Neural cell (in vitro differentiated cells): ENCODE measurements at regions not wholly inside any gene's neighbourhood (a gene's known extent, or its start where the extent isn't known, plus 50 kb on each side); places are given as distances from the start of the nearest gene placed in this dataset.

ENCODE experiments used
- H2AFZ ChIP-seq: fragments of 200-600, 300-800 bp; sonication (generic), shearing (Covaris generic); 2 replicates; pipeline ENCODE4 v1.6.0; 2014; ENCODE audit warnings: low read depth, mild to moderate bottlenecking, antibody characterized with exemption, low read length, moderate library complexity
- H3F3A ChIP-seq: fragments of 200-600 bp; shearing (Covaris generic); 2 replicates; pipeline ENCODE4 v1.6.1; 2016; ENCODE audit warnings: mild to moderate bottlenecking, moderate library complexity, mixed read lengths, antibody characterized with exemption, low read length; ENCODE audit not compliant: insufficient read depth, poor library complexity, severe bottlenecking
- H3K27ac ChIP-seq: fragments of 200-600, 300-800 bp; sonication (generic), shearing (Covaris generic); 2 replicates; pipeline ENCODE4 v1.5.1; 2014; ENCODE audit warnings: mild to moderate bottlenecking, low read length, moderate library complexity
- H3K27me3 ChIP-seq: fragments of 300-800, 200-600 bp; sonication (generic), shearing (Covaris generic); 2 replicates; pipeline ENCODE4 v1.6.0; 2014; ENCODE audit warnings: mild to moderate bottlenecking, low read depth, low read length, moderate library complexity; ENCODE audit not compliant: insufficient read depth
- H3K36me3 ChIP-seq: fragments of 300-800, 200-600 bp; sonication (generic), shearing (Covaris generic); 2 replicates; pipeline ENCODE4 v1.5.1; 2014; ENCODE audit warnings: mild to moderate bottlenecking, antibody characterized with exemption, low read length, moderate library complexity; ENCODE audit not compliant: insufficient read depth
- H3K4me2 ChIP-seq: fragments of 300-800, 200-600 bp; sonication (generic), shearing (Covaris generic); 2 replicates; pipeline ENCODE4 v1.6.0; 2014; ENCODE audit warnings: mild to moderate bottlenecking, low read length
- H3K4me3 ChIP-seq: fragments of 300-800, 200-600 bp; sonication (generic), shearing (Covaris generic); 2 replicates; pipeline ENCODE4 v1.5.1; 2014; ENCODE audit warnings: mild to moderate bottlenecking, low read length, moderate library complexity
- H3K79me2 ChIP-seq: fragments of 200-600 bp; shearing (Covaris generic); replicated peaks from 2 replicates; pipeline ENCODE4 v1.6.0; 2014; ENCODE audit warnings: mild to moderate bottlenecking, low read length, moderate library complexity; ENCODE audit not compliant: insufficient read depth
- H3K9ac ChIP-seq: fragments of 300-800, 200-600 bp; sonication (generic), shearing (Covaris generic); 2 replicates; pipeline ENCODE4 v1.6.1; 2016; ENCODE audit warnings: mild to moderate bottlenecking, low read length, mixed read lengths
- H3K9me2 ChIP-seq: fragments of 200-600 bp; shearing (Covaris generic); 2 replicates; pipeline ENCODE4 v1.6.1; 2016; ENCODE audit warnings: mild to moderate bottlenecking, low read length, mixed read lengths; ENCODE audit not compliant: insufficient read depth
- H3K9me3 ChIP-seq: fragments of 200-600, 300-800 bp; sonication (generic), shearing (Covaris generic); 2 replicates; pipeline ENCODE4 v1.6.1; 2016; ENCODE audit warnings: mild to moderate bottlenecking, mixed run types, low read length, moderate library complexity, mixed read lengths
- H4K20me1 ChIP-seq: fragments of 200-600 bp; shearing (Covaris generic); 2 replicates; pipeline ENCODE4 v1.6.1; 2016; ENCODE audit warnings: mild to moderate bottlenecking, mixed run types; ENCODE audit not compliant: insufficient read depth
- EP300 ChIP-seq: fragments of 450-650 bp; conservative IDR thresholded peaks from 2 replicates; pipeline ENCODE4 v1.6.1; 2014; ENCODE audit warnings: antibody characterized with exemption, mild to moderate bottlenecking, moderate library complexity; ENCODE audit not compliant: poor library complexity, severe bottlenecking
- EZH2 ChIP-seq: fragments of 200-600, 300-800 bp; shearing (Covaris generic), sonication (generic); IDR thresholded peaks from 2 replicates; pipeline ENCODE4 v1.6.1; 2014; ENCODE audit warnings: antibody characterized with exemption, low read length, borderline replicate concordance, mild to moderate bottlenecking; ENCODE audit not compliant: insufficient read depth, poor library complexity, severe bottlenecking
- MXI1 ChIP-seq: fragments of 450-650 bp; conservative IDR thresholded peaks from 2 replicates; pipeline ENCODE4 v1.6.1; 2014; ENCODE audit warnings: antibody characterized with exemption, mild to moderate bottlenecking; ENCODE audit not compliant: poor library complexity, severe bottlenecking
- POLR2AphosphoS5 ChIP-seq: IDR thresholded peaks from 2 replicates; pipeline ENCODE4 v1.6.1; 2012
- RAD21 ChIP-seq: fragments of 450-650 bp; conservative IDR thresholded peaks from 2 replicates; pipeline ENCODE4 v1.6.1; 2014; ENCODE audit warnings: antibody characterized with exemption, mild to moderate bottlenecking, moderate library complexity
- SMC3 ChIP-seq: fragments of 450-650 bp; conservative IDR thresholded peaks from 2 replicates; pipeline ENCODE4 v1.6.1; 2014; ENCODE audit warnings: antibody characterized with exemption, mild to moderate bottlenecking, moderate library complexity; ENCODE audit not compliant: poor library complexity
- TAF1 ChIP-seq: IDR thresholded peaks from 2 replicates; pipeline ENCODE4 v1.6.1; 2012; ENCODE audit warnings: low read depth
- TF ChIP-seq, protein P1 (sequence below): fragments of 450-650 bp; IDR thresholded peaks from 2 replicates; pipeline ENCODE4 v1.5.1; 2014; ENCODE audit warnings: antibody characterized with exemption, mild to moderate bottlenecking, moderate library complexity; ENCODE audit not compliant: poor library complexity, severe bottlenecking
- TF ChIP-seq, protein P2 (sequence below): IDR thresholded peaks from 2 replicates; pipeline ENCODE4 v1.6.1; 2012; ENCODE audit warnings: borderline replicate concordance

DNA sequence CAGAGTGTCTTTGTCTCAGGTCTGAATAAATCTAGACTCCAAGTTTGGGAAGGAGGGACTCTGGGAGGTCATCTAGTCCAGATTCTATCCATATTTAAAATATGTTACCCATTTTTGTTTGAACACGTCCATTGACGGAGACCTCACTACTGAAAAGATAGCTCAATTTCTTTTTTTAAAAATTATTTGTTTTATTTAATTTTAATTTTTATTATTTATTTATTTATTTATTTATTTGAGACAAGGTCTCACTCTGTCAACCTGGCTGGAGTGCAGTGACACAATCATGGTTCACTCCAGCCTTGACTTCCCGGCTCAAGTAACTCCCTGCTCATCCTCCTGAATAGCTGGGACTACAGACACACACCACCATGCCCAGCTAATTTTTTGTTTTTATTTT lies 89.5 kb upstream of the SNX19 start:
- Histone ChIP-seq H3F3A (no peaks in the 10 kb centered on the region), H3K36me3 (no peaks in the 10 kb centered on the region), H3K27ac (no peak overlapping the region), H2AFZ (no peak overlapping the region), H3K9me2 (no peaks in the 10 kb centered on the region), H3K79me2 (no peaks in the 10 kb centered on the region), H3K27me3 (no peaks in the 10 kb centered on the region), H3K9ac (no peak overlapping the region), H3K4me2 (no peak overlapping the region), H3K4me3 (no peak overlapping the region), H4K20me1 (no peaks in the 10 kb centered on the region), H3K9me3 (no peaks in the 10 kb centered on the region)
- TF ChIP-seq EZH2 (no peak), SMC3 (no peak), MXI1 (no peak), POLR2AphosphoS5 (no peak), RAD21 (no peak), TAF1 (no peak), EP300 (no peak)
- TF ChIP-seq, protein P1, sequence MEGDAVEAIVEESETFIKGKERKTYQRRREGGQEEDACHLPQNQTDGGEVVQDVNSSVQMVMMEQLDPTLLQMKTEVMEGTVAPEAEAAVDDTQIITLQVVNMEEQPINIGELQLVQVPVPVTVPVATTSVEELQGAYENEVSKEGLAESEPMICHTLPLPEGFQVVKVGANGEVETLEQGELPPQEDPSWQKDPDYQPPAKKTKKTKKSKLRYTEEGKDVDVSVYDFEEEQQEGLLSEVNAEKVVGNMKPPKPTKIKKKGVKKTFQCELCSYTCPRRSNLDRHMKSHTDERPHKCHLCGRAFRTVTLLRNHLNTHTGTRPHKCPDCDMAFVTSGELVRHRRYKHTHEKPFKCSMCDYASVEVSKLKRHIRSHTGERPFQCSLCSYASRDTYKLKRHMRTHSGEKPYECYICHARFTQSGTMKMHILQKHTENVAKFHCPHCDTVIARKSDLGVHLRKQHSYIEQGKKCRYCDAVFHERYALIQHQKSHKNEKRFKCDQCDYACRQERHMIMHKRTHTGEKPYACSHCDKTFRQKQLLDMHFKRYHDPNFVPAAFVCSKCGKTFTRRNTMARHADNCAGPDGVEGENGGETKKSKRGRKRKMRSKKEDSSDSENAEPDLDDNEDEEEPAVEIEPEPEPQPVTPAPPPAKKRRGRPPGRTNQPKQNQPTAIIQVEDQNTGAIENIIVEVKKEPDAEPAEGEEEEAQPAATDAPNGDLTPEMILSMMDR = no peak
- TF ChIP-seq, protein P2, sequence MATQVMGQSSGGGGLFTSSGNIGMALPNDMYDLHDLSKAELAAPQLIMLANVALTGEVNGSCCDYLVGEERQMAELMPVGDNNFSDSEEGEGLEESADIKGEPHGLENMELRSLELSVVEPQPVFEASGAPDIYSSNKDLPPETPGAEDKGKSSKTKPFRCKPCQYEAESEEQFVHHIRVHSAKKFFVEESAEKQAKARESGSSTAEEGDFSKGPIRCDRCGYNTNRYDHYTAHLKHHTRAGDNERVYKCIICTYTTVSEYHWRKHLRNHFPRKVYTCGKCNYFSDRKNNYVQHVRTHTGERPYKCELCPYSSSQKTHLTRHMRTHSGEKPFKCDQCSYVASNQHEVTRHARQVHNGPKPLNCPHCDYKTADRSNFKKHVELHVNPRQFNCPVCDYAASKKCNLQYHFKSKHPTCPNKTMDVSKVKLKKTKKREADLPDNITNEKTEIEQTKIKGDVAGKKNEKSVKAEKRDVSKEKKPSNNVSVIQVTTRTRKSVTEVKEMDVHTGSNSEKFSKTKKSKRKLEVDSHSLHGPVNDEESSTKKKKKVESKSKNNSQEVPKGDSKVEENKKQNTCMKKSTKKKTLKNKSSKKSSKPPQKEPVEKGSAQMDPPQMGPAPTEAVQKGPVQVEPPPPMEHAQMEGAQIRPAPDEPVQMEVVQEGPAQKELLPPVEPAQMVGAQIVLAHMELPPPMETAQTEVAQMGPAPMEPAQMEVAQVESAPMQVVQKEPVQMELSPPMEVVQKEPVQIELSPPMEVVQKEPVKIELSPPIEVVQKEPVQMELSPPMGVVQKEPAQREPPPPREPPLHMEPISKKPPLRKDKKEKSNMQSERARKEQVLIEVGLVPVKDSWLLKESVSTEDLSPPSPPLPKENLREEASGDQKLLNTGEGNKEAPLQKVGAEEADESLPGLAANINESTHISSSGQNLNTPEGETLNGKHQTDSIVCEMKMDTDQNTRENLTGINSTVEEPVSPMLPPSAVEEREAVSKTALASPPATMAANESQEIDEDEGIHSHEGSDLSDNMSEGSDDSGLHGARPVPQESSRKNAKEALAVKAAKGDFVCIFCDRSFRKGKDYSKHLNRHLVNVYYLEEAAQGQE = no peak

GRCh38 chr11:131025020-131025419 lies 108.7 kb upstream of the SNX19 start:
- no peaks in the 10 kb centered on the region for H3K36me3 ChIP-seq
- H3K4me3 ChIP-seq = no peak overlapping the region
- no peak overlapping the region for H2AFZ ChIP-seq
- TF ChIP-seq EP300 = no peak
- TF ChIP-seq SMC3 = peak; percentile 74
- TF ChIP-seq, protein P1 = peak; percentile 60
- TF ChIP-seq RAD21 = peak; percentile 69
- no peak for TF ChIP-seq MXI1
- no peaks in the 10 kb centered on the region for H4K20me1 ChIP-seq
- H3K9ac ChIP-seq = no peak overlapping the region
- no peaks in the 10 kb centered on the region for H3K27me3 ChIP-seq
- no peak overlapping the region for H3K4me2 ChIP-seq
- H3K9me2 ChIP-seq = no peaks in the 10 kb centered on the region
- H3K9me3 ChIP-seq = no peaks in the 10 kb centered on the region
- H3K27ac ChIP-seq = no peak overlapping the region
- H3K79me2 ChIP-seq = no peaks in the 10 kb centered on the region
- no peaks in the 10 kb centered on the region for H3F3A ChIP-seq
